CD1c-positive myeloid dendritic cell (primary cell): ENCODE measurements at regions not wholly inside any gene's neighbourhood (a gene's known extent, or its start where the extent isn't known, plus 50 kb on each side); places are given as distances from the start of the nearest gene placed in this dataset.
"Not testable (repeated sequence)": the region's sequence is repeated elsewhere in the genome, so short reads cannot be mapped to it uniquely, and the experiment has no call there.

Source experiments
- DNase-seq: peaks from one replicate; pipeline ENCODE4 v3.0.0-alpha.2; 2016; ENCODE audit errors: extremely low spot score

GRCh38 chr10:21057436-21057835, 160.3 kb upstream of the NEBL start:
- DNase-seq, result no peak

- DNase-seq, result no peak
These were observed 159.3 kb upstream of the NEBL start for GRCh38 chr10:21056461-21056860.

GRCh38 chr10:21055339-21056135, 158.4 kb upstream of the NEBL start:
- DNase-seq, result no peak

GRCh38 chr10:21053953-21054690, 157.0 kb upstream of the NEBL start:
- no peak for DNase-seq

GRCh38 chr10:21052709-21053104, 155.6 kb upstream of the NEBL start:
- no peak for DNase-seq

GRCh38 chr10:21052072-21052708, 155.1 kb upstream of the NEBL start:
- no peak for DNase-seq

- no peak for DNase-seq
These were observed 152.4 kb upstream of the NEBL start for GRCh38 chr10:21049482-21049881.

- no peak for DNase-seq
These were observed 151.0 kb upstream of the NEBL start for GRCh38 chr10:21048068-21048467.

- DNase-seq, result no peak
These were observed 150.4 kb upstream of the NEBL start for GRCh38 chr10:21047511-21047910.

GRCh38 chr10:21047096-21047495, 150.0 kb upstream of the NEBL start:
- DNase-seq, result no peak

GRCh38 chr10:21043044-21043443, 145.9 kb upstream of the NEBL start:
- no peak for DNase-seq

GRCh38 chr10:21042536-21042935, 145.4 kb upstream of the NEBL start:
- no peak for DNase-seq

- no peak for DNase-seq
These were observed 144.8 kb upstream of the NEBL start for GRCh38 chr10:21041763-21042458.

- DNase-seq, result no peak
These were observed 142.6 kb upstream of the NEBL start for GRCh38 chr10:21039721-21040120.

- DNase-seq, result no peak
These were observed 139.6 kb upstream of the NEBL start for GRCh38 chr10:21036757-21037156.

- DNase-seq, result not testable (repeated sequence)
These were observed 137.7 kb upstream of the NEBL start for GRCh38 chr10:21034770-21035169.

- DNase-seq, result no peak
These were observed 137.1 kb upstream of the NEBL start for GRCh38 chr10:21034241-21034640.

GRCh38 chr10:21032587-21033319, 135.6 kb upstream of the NEBL start:
- DNase-seq, result no peak

GRCh38 chr10:21031232-21031795, 134.2 kb upstream of the NEBL start:
- no peak for DNase-seq

- DNase-seq, result peak; percentile 1
These were observed 133.0 kb upstream of the NEBL start for GRCh38 chr10:21030091-21030490.

GRCh38 chr10:21022821-21023220, 125.7 kb upstream of the NEBL start:
- DNase-seq, result no peak
